ENCODE measurements at regions not wholly inside any gene's neighbourhood (a gene's known extent, or its start where the extent isn't known, plus 50 kb on each side); places are given as distances from the start of the nearest gene placed in this dataset.

- no peak for DNase-seq (ENCODE audit: insufficient read length, low spot score)
- no peak for FAIRE-seq
- TF ChIP-seq, protein P1, sequence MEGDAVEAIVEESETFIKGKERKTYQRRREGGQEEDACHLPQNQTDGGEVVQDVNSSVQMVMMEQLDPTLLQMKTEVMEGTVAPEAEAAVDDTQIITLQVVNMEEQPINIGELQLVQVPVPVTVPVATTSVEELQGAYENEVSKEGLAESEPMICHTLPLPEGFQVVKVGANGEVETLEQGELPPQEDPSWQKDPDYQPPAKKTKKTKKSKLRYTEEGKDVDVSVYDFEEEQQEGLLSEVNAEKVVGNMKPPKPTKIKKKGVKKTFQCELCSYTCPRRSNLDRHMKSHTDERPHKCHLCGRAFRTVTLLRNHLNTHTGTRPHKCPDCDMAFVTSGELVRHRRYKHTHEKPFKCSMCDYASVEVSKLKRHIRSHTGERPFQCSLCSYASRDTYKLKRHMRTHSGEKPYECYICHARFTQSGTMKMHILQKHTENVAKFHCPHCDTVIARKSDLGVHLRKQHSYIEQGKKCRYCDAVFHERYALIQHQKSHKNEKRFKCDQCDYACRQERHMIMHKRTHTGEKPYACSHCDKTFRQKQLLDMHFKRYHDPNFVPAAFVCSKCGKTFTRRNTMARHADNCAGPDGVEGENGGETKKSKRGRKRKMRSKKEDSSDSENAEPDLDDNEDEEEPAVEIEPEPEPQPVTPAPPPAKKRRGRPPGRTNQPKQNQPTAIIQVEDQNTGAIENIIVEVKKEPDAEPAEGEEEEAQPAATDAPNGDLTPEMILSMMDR (IDR thresholded peaks at IDR 0.05; ENCODE audit: insufficient read depth, missing control alignments): no peak
Observed at GRCh38 chr2:160630801-160631590, 137.4 kb upstream of the RBMS1 start.

- no peak for FAIRE-seq
- DNase-seq (ENCODE audit: insufficient read length, low spot score): no peak
- TF ChIP-seq, protein P1 (IDR thresholded peaks at IDR 0.05; ENCODE audit: insufficient read depth, missing control alignments): no peak
Observed at GRCh38 chr2:160632084-160632975, 138.7 kb upstream of the RBMS1 start.

DNA sequence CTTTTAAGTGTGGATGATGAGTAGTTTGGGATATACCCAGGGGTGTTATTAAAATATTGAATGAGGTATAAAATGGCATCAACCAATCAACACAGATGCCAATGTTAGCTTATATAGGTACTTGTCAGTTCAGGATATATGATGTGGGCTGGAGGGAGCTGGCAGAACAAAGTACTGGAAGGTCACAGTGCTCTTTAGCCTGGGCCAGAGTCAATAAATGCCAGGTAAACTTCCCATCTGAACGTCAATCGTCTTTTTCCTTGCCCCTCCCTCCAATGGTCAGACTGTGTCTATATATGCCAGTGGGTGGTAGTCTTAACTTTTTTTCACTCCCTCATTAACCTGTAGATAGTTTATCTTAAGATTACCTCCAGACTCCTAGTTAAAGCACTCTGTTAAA, 140.8 kb upstream of the RBMS1 start:
- TF ChIP-seq, protein P1 (IDR thresholded peaks at IDR 0.05; ENCODE audit: insufficient read depth, missing control alignments): no peak
- DNase-seq (ENCODE audit: insufficient read length, low spot score) (no peak), FAIRE-seq (no peak)

GRCh38 chr2:160635488-160635887, 141.9 kb upstream of the RBMS1 start:
- FAIRE-seq (no peak), DNase-seq (ENCODE audit: insufficient read length, low spot score) (no peak)
- TF ChIP-seq, protein P1 (IDR thresholded peaks at IDR 0.05; ENCODE audit: insufficient read depth, missing control alignments): no peak

DNA sequence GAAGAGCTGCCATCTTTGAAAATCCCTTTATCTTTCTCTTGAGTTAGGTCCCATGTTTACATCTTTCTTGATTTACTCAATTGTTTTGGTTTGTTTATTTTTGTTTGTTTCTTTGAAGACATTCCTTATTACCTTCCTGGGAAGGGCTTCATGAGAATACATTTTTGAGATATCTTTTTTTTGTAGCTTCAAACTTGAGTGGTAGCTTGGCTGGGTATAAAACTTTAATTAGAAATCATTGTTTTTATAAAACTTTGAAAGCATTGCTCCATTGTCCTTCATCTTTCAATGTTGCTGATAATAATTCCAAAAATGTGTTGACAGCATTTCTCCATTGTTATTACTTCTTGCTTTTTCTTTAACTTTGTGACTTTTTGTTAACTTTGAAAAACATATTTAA, 145.9 kb upstream of the RBMS1 start:
- TF ChIP-seq, protein P1 (IDR thresholded peaks at IDR 0.05; ENCODE audit: insufficient read depth, missing control alignments): no peak
- DNase-seq (ENCODE audit: insufficient read length, low spot score): no peak
- no peak for FAIRE-seq

- DNase-seq (ENCODE audit: insufficient read length, low spot score) (no peak), FAIRE-seq (no peak)
- TF ChIP-seq, protein P1 (IDR thresholded peaks at IDR 0.05; ENCODE audit: insufficient read depth, missing control alignments): no peak
Observed at GRCh38 chr2:160646684-160647444, 153.3 kb upstream of the RBMS1 start.

All from D721Med (cell line).